SK-N-SH treated with all-trans-retinoic acid at 6 μM for 48 hours (cell line): ENCODE measurements at regions not wholly inside any gene's neighbourhood (a gene's known extent, or its start where the extent isn't known, plus 50 kb on each side); places are given as distances from the start of the nearest gene placed in this dataset.
"Not testable (repeated sequence)": the region's sequence is repeated elsewhere in the genome, so short reads cannot be mapped to it uniquely, and the experiment has no call there.

Experiments used
- ATAC-seq: fragments of 200-7000 bp; cut with Tn5 transposase; 3 replicates; pipeline ENCODE4 v1.9.1; 2020; ENCODE audit warnings: mild to moderate bottlenecking, moderate library complexity
- ARNTL ChIP-seq: fragments of 450-650 bp; formaldehyde crosslinking; IDR thresholded peaks from 2 replicates; pipeline ENCODE4 v1.5.0; 2020; ENCODE audit warnings: low read depth, mild to moderate bottlenecking, moderate library complexity, borderline replicate concordance
- BACH2 ChIP-seq: fragments of 250-450 bp; sonication (Bioruptor Pico); IDR thresholded peaks from 2 replicates; pipeline ENCODE4 v1.9.0; 2021; ENCODE audit warnings: mild to moderate bottlenecking, borderline replicate concordance
- CREB5 ChIP-seq: fragments of 250-450 bp; sonication (Bioruptor Pico); IDR thresholded peaks from 2 replicates; pipeline ENCODE4 v1.5.1; 2020; ENCODE audit warnings: low read depth, mild to moderate bottlenecking, moderate library complexity
- CSDC2 ChIP-seq: fragments of 250-450 bp; sonication (Bioruptor Pico); IDR thresholded peaks from 2 replicates; pipeline ENCODE4 v1.5.0; 2020; ENCODE audit warnings: mild to moderate bottlenecking, moderate library complexity
- CSRNP3 ChIP-seq: fragments of 250-450 bp; sonication (Bioruptor Pico); IDR thresholded peaks from 2 replicates; pipeline ENCODE4 v1.5.1; 2021; ENCODE audit warnings: mild to moderate bottlenecking, moderate library complexity
- ESRRG ChIP-seq: fragments of 250-450 bp; sonication (Bioruptor Pico); IDR thresholded peaks from 2 replicates; pipeline ENCODE4 v1.6.1; 2021; ENCODE audit warnings: mild to moderate bottlenecking
- GLIS3 ChIP-seq: fragments of 250-450 bp; sonication (Bioruptor Pico); IDR thresholded peaks from 2 replicates; pipeline ENCODE4 v1.5.0; 2020; ENCODE audit warnings: mild to moderate bottlenecking, moderate library complexity
- ISL1 ChIP-seq: fragments of 250-450 bp; sonication (Bioruptor Pico); IDR thresholded peaks from 2 replicates; pipeline ENCODE4 v2.1.2; 2022; ENCODE audit warnings: mild to moderate bottlenecking, moderate library complexity
- OSR1 ChIP-seq: fragments of 250-450 bp; sonication (Bioruptor Pico); IDR thresholded peaks from 2 replicates; pipeline ENCODE4 v1.8.0; 2022; ENCODE audit warnings: moderate library complexity, mild to moderate bottlenecking, inconsistent platforms
- PATZ1 ChIP-seq: fragments of 250-450 bp; sonication (Bioruptor Pico); IDR thresholded peaks from 2 replicates; pipeline ENCODE4 v1.8.0; 2020; ENCODE audit warnings: mild to moderate bottlenecking, moderate library complexity, borderline replicate concordance
- POU6F1 ChIP-seq: fragments of 250-450 bp; sonication (Bioruptor Pico); IDR thresholded peaks from 2 replicates; pipeline ENCODE4 v1.8.0; 2021; ENCODE audit warnings: low read depth, mild to moderate bottlenecking, moderate library complexity, borderline replicate concordance
- PPARA ChIP-seq: fragments of 250-450 bp; sonication (Bioruptor Pico); IDR thresholded peaks from 2 replicates; pipeline ENCODE4 v1.5.0; 2020; ENCODE audit warnings: mild to moderate bottlenecking, borderline replicate concordance
- RARB ChIP-seq: fragments of 250-450 bp; sonication (Bioruptor Pico); IDR thresholded peaks from 2 replicates; pipeline ENCODE4 v1.8.0; 2021; ENCODE audit warnings: mild to moderate bottlenecking, moderate library complexity
- SNAI2 ChIP-seq: fragments of 250-450 bp; sonication (Bioruptor Pico); IDR thresholded peaks from 2 replicates; pipeline ENCODE4 v1.5.0; 2020; ENCODE audit warnings: mild to moderate bottlenecking, moderate library complexity
- TCF4 ChIP-seq: fragments of 250-450 bp; sonication (Bioruptor Pico); IDR thresholded peaks from 2 replicates; pipeline ENCODE4 v1.8.0; 2021; ENCODE audit warnings: mild to moderate bottlenecking, moderate library complexity, borderline replicate concordance
- TOX ChIP-seq: fragments of 250-450 bp; sonication (Bioruptor Pico); IDR thresholded peaks from 2 replicates; pipeline ENCODE4 v1.8.0; 2021; ENCODE audit warnings: mild to moderate bottlenecking, moderate library complexity, borderline replicate concordance
- TSHZ2 ChIP-seq: fragments of 250-450 bp; sonication (Bioruptor Pico); IDR thresholded peaks from 2 replicates; pipeline ENCODE4 v1.5.0; 2020; ENCODE audit warnings: mild to moderate bottlenecking, moderate library complexity
- ZC3H10 ChIP-seq: fragments of 250-450 bp; sonication (Bioruptor Pico); IDR thresholded peaks from 2 replicates; pipeline ENCODE4 v1.5.1; 2021; ENCODE audit warnings: mild to moderate bottlenecking, moderate library complexity
- ZFP3 ChIP-seq: fragments of 250-450 bp; sonication (Bioruptor Pico); IDR thresholded peaks from 2 replicates; pipeline ENCODE4 v1.5.0; 2020; ENCODE audit warnings: mild to moderate bottlenecking, moderate library complexity
- ZFP30 ChIP-seq: fragments of 450-650 bp; formaldehyde crosslinking; IDR thresholded peaks from 2 replicates; pipeline ENCODE4 v1.5.0; 2022; ENCODE audit warnings: mild to moderate bottlenecking, moderate library complexity
- ZNF565 ChIP-seq: fragments of 450-650 bp; formaldehyde crosslinking; conservative IDR thresholded peaks from 2 replicates; pipeline ENCODE4 v1.5.0; 2020; ENCODE audit warnings: low read depth, mild to moderate bottlenecking, moderate library complexity
- ZNF70 ChIP-seq: fragments of 450-650 bp; formaldehyde crosslinking; IDR thresholded peaks from 2 replicates; pipeline ENCODE4 v1.5.0; 2020; ENCODE audit warnings: mild to moderate bottlenecking, moderate library complexity
- ZNF8 ChIP-seq: fragments of 450-650 bp; formaldehyde crosslinking; IDR thresholded peaks from 2 replicates; pipeline ENCODE4 v1.5.0; 2020; ENCODE audit warnings: mild to moderate bottlenecking, moderate library complexity

- TF ChIP-seq PPARA (no peak), GLIS3 (CRISPR knock-in tag) (no peak), ARNTL (CRISPR knock-in tag) (no peak), TSHZ2 (CRISPR knock-in tag) (no peak), POU6F1 (CRISPR knock-in tag) (no peak), SNAI2 (no peak), ZNF70 (no peak), ZNF565 (CRISPR knock-in tag) (no peak), CSDC2 (CRISPR knock-in tag) (no peak)
These were observed 76.5 kb upstream of the GNG12 start for GRCh38 chr1:67909776-67910175.

GRCh38 chr1:67908250-67908936 is 75.1 kb upstream of the GNG12 start:
- ATAC-seq = no peak
- TF ChIP-seq PPARA (no peak), ZFP3 (CRISPR knock-in tag) (no peak), ZNF70 (no peak), RARB (CRISPR knock-in tag) (no peak), BACH2 (no peak), GLIS3 (CRISPR knock-in tag) (no peak), ISL1 (no peak), SNAI2 (no peak), TOX (CRISPR knock-in tag) (no peak), ESRRG (no peak), CSRNP3 (CRISPR knock-in tag) (no peak), TSHZ2 (CRISPR knock-in tag) (no peak), PATZ1 (CRISPR knock-in tag) (no peak), ZC3H10 (CRISPR knock-in tag) (no peak), CREB5 (CRISPR knock-in tag) (no peak), TCF4 (CRISPR knock-in tag) (no peak), OSR1 (CRISPR knock-in tag) (no peak), ZNF8 (CRISPR knock-in tag) (no peak), ZFP30 (CRISPR knock-in tag) (no peak), ZNF565 (CRISPR knock-in tag) (no peak)

More at GRCh38 chr1:67909776-67910175, 76.5 kb upstream of the GNG12 start:
- ATAC-seq = no peak

- ATAC-seq = not testable (repeated sequence)
These were observed 74.2 kb upstream of the GNG12 start for GRCh38 chr1:67907467-67907866.

- not testable (repeated sequence) for ATAC-seq
These were observed 72.7 kb upstream of the GNG12 start for GRCh38 chr1:67906015-67906414.

- not testable (repeated sequence) for ATAC-seq
These were observed 69.4 kb upstream of the GNG12 start for GRCh38 chr1:67902546-67903223.
